Omental fat pad (tissue), 3 donors: ENCODE measurements at regions not wholly inside any gene's neighbourhood (a gene's known extent, or its start where the extent isn't known, plus 50 kb on each side); places are given as distances from the start of the nearest gene placed in this dataset.

Experiments
- ATAC-seq: fragments of 150-250 bp; one replicate; pipeline ENCODE4 v1.9.1; 2016; ENCODE audit warnings: mild to moderate bottlenecking, moderate library complexity; ENCODE audit not compliant: low FRiP score
- DNase-seq: peaks from one replicate; pipeline ENCODE4 v3.0.0-alpha.2; 2019; ENCODE audit warnings: low spot score
- CTCF ChIP-seq, 3 donors: fragments of 450-650 bp; IDR thresholded peaks; one replicate each; pipeline ENCODE4 v1.5.1; 2016 to 2017; ENCODE audit warnings: antibody characterized with exemption in 3 of 3, mild to moderate bottlenecking in 3 of 3, moderate library complexity in 2 of 3

GRCh38 chr13:47350334-47351124 is 453.7 kb upstream of the HTR2A start:
- no peak for TF ChIP-seq CTCF (IDR thresholded peaks at IDR 0.05)
- DNase-seq: no peak
- ATAC-seq: no peak

- no peak for TF ChIP-seq CTCF (IDR thresholded peaks at IDR 0.05)
- no peak for ATAC-seq
- no peak for DNase-seq
Measured at GRCh38 chr13:47349211-47349610, 452.4 kb upstream of the HTR2A start.

- no peak for TF ChIP-seq CTCF (IDR thresholded peaks at IDR 0.05)
- DNase-seq (no peak), ATAC-seq (no peak)
Measured at GRCh38 chr13:47337781-47338507, 441.1 kb upstream of the HTR2A start.

- no peak for TF ChIP-seq CTCF (IDR thresholded peaks at IDR 0.05)
- no peak for DNase-seq
- ATAC-seq: peak; percentile 73
Measured at GRCh38 chr13:47334173-47334572, 437.3 kb upstream of the HTR2A start.

GRCh38 chr13:47332149-47332548 is 435.3 kb upstream of the HTR2A start:
- no peak for TF ChIP-seq CTCF (IDR thresholded peaks at IDR 0.05)
- ATAC-seq: no peak
- no peak for DNase-seq

- no peak for ATAC-seq
- DNase-seq: no peak
- TF ChIP-seq CTCF (IDR thresholded peaks at IDR 0.05): no peak
Measured at GRCh38 chr13:47330031-47330430, 433.2 kb upstream of the HTR2A start.

GRCh38 chr13:47327861-47328260 is 431.0 kb upstream of the HTR2A start:
- no peak for DNase-seq
- TF ChIP-seq CTCF (IDR thresholded peaks at IDR 0.05): no peak
- ATAC-seq: no peak
